Hepatocyte (in vitro differentiated cells): ENCODE measurements at regions not wholly inside any gene's neighbourhood (a gene's known extent, or its start where the extent isn't known, plus 50 kb on each side); places are given as distances from the start of the nearest gene placed in this dataset.
A peak's percentile ranks its signal among the peaks of the same experiment; 100 is the strongest.

Experiments used
- DNase-seq: peaks from one replicate; pipeline ENCODE4 v3.0.0-alpha.2; 2016; ENCODE audit warnings: low spot score
- H2AFZ ChIP-seq: fragments of 200-600 bp; sonication (generic); 2 replicates; pipeline ENCODE4 v1.6.0; 2016; ENCODE audit warnings: antibody characterized with exemption, mild to moderate bottlenecking
- H3K27ac ChIP-seq: fragments of 200-600 bp; sonication (generic); 2 replicates; pipeline ENCODE4 v1.5.1; 2016; ENCODE audit warnings: mild to moderate bottlenecking
- H3K27me3 ChIP-seq: fragments of 200-600 bp; sonication (generic); 2 replicates; pipeline ENCODE4 v1.6.1; 2016
- H3K36me3 ChIP-seq: fragments of 200-600 bp; sonication (generic); replicated peaks from 2 replicates; pipeline ENCODE4 v1.5.1; 2016; ENCODE audit warnings: low read depth; ENCODE audit not compliant: insufficient read depth
- H3K4me1 ChIP-seq: fragments of 200-600 bp; sonication (generic); 2 replicates; pipeline ENCODE4 v1.5.1; 2016; ENCODE audit warnings: mild to moderate bottlenecking, moderate library complexity; ENCODE audit not compliant: insufficient read depth
- H3K4me2 ChIP-seq: fragments of 200-600 bp; sonication (generic); 2 replicates; pipeline ENCODE4 v1.6.0; 2016
- H3K4me3 ChIP-seq: fragments of 200-600 bp; sonication (generic); 2 replicates; pipeline ENCODE4 v1.5.1; 2016; ENCODE audit warnings: mild to moderate bottlenecking
- H3K79me2 ChIP-seq: fragments of 200-600 bp; sonication (generic); 2 replicates; pipeline ENCODE4 v1.6.0; 2017; ENCODE audit warnings: mild to moderate bottlenecking
- H3K9me2 ChIP-seq: fragments of 200-600 bp; sonication (generic); replicated peaks from 2 replicates; pipeline ENCODE4 v1.6.0; 2017; ENCODE audit warnings: mild to moderate bottlenecking; ENCODE audit not compliant: insufficient read depth
- H3K9me3 ChIP-seq: fragments of 200-600 bp; sonication (generic); 2 replicates; pipeline ENCODE4 v1.5.1; 2016; ENCODE audit warnings: low read depth, mild to moderate bottlenecking
- H4K20me1 ChIP-seq: fragments of 200-600 bp; sonication (generic); 2 replicates; pipeline ENCODE4 v1.6.0; 2016; ENCODE audit warnings: mild to moderate bottlenecking; ENCODE audit not compliant: insufficient read depth, poor library complexity, severe bottlenecking
- CTCF ChIP-seq: fragments of 200-600 bp; sonication (generic); IDR thresholded peaks from 2 replicates; pipeline ENCODE4 v1.5.1; 2016; ENCODE audit warnings: antibody characterized with exemption, mild to moderate bottlenecking; ENCODE audit not compliant: poor library complexity
- EZH2 ChIP-seq: fragments of 200-600 bp; sonication (generic); IDR thresholded peaks from 2 replicates; pipeline ENCODE4 v1.6.1; 2016; ENCODE audit warnings: antibody characterized with exemption, mild to moderate bottlenecking, borderline replicate concordance
- EZH2phosphoT487 ChIP-seq: fragments of 200-600 bp; sonication (generic); IDR thresholded peaks from one replicate; pipeline ENCODE4 v1.6.1; 2018; ENCODE audit warnings: antibody characterized with exemption, mild to moderate bottlenecking, low read depth, moderate library complexity; ENCODE audit not compliant: unreplicated experiment, severe bottlenecking
- WGBS: methylation state at CpG from one replicate; pipeline ENCODE4 v1.1.6; 2016; ENCODE audit warnings: low lambda C conversion rate; ENCODE audit errors: missing lambda C conversion rate; 5-methylcytosine and 5-hydroxymethylcytosine counted together

GRCh38 chr2:188645986-188646385 is 328.2 kb upstream of the COL3A1 start:
- TF ChIP-seq EZH2 = no peak
- TF ChIP-seq EZH2phosphoT487 = no peak
- TF ChIP-seq CTCF = no peak
- H2AFZ ChIP-seq = peak overlapping the region; percentile 21
- H3K9me3 ChIP-seq = no peaks in the 10 kb centered on the region
- 38% methylated on average over 2 of the region's 2 CpGs for WGBS
- no peaks in the 10 kb centered on the region for H3K9me2 ChIP-seq
- no peak for DNase-seq
- H3K27ac ChIP-seq = peak overlapping the region; percentile 13
- H3K4me3 ChIP-seq = no peak overlapping the region
- no peaks in the 10 kb centered on the region for H3K27me3 ChIP-seq
- no peaks in the 10 kb centered on the region for H4K20me1 ChIP-seq
- no peaks in the 10 kb centered on the region for H3K79me2 ChIP-seq
- H3K36me3 ChIP-seq = no peaks in the 10 kb centered on the region
- H3K4me1 ChIP-seq = no peaks in the 10 kb centered on the region
- H3K4me2 ChIP-seq = no peak overlapping the region

GRCh38 chr2:188647430-188648070 is 326.6 kb upstream of the COL3A1 start:
- Histone ChIP-seq H3K9me2 (no peaks in the 10 kb centered on the region), H4K20me1 (no peaks in the 10 kb centered on the region), H3K4me1 (no peaks in the 10 kb centered on the region), H3K36me3 (no peaks in the 10 kb centered on the region), H3K9me3 (no peaks in the 10 kb centered on the region), H3K4me2 (no peak overlapping the region), H3K4me3 (no peak overlapping the region), H3K27ac (no peak overlapping the region), H3K27me3 (no peaks in the 10 kb centered on the region), H2AFZ (no peak overlapping the region), H3K79me2 (no peaks in the 10 kb centered on the region)
- TF ChIP-seq EZH2 = no peak
- TF ChIP-seq CTCF = no peak
- no peak for TF ChIP-seq EZH2phosphoT487
- DNase-seq = no peak
- 95% methylated on average over 3 of the region's 3 CpGs for WGBS

GRCh38 chr2:188659656-188660406 is 314.3 kb upstream of the COL3A1 start:
- no peaks in the 10 kb centered on the region for H4K20me1 ChIP-seq
- no peak overlapping the region for H2AFZ ChIP-seq
- no peak overlapping the region for H3K4me3 ChIP-seq
- H3K27ac ChIP-seq = no peak overlapping the region
- no peaks in the 10 kb centered on the region for H3K9me3 ChIP-seq
- TF ChIP-seq CTCF = no peak
- TF ChIP-seq EZH2phosphoT487 = no peak
- TF ChIP-seq EZH2 = no peak
- no peaks in the 10 kb centered on the region for H3K27me3 ChIP-seq
- no peak overlapping the region for H3K4me2 ChIP-seq
- H3K9me2 ChIP-seq = no peaks in the 10 kb centered on the region
- H3K36me3 ChIP-seq = no peaks in the 10 kb centered on the region
- 88% methylated on average over 1 of the region's 1 CpG for WGBS
- DNase-seq = no peak
- H3K4me1 ChIP-seq = no peaks in the 10 kb centered on the region
- no peaks in the 10 kb centered on the region for H3K79me2 ChIP-seq
